Panc1 (cell line): ENCODE measurements at regions not wholly inside any gene's neighbourhood (a gene's known extent, or its start where the extent isn't known, plus 50 kb on each side); places are given as distances from the start of the nearest gene placed in this dataset.

Experiments
- ATAC-seq: fragments of 200-7000 bp; cut with Tn5 transposase; 2 replicates; pipeline ENCODE4 v1.9.1; 2020; ENCODE audit warnings: mild to moderate bottlenecking, moderate library complexity
- BruUV-seq: library from RNA; stranded (reverse); fragments of 400-500 nt; replicated peaks from 2 replicates; lab custom pipeline; 2021; lab: Mats Ljungman, UMichigan
- CTCF ChIA-PET: fragments of 300-600 bp; sonication (Branson Sonifier 250); formaldehyde crosslinking; loops from one replicate; lab custom pipeline; 2022; ENCODE audit warnings: antibody characterized with exemption; lab: Charles Lee
- POLR2A ChIA-PET: fragments of 300-600 bp; sonication (Branson Sonifier 250); formaldehyde crosslinking; loops from one replicate; lab custom pipeline; 2022; ENCODE audit warnings: antibody characterized with exemption; lab: Charles Lee
- DNase-seq: peaks from one replicate; pipeline ENCODE4 v3.0.0-alpha.2; 2010; ENCODE audit warnings: low read depth, low spot score
- H3K27ac ChIP-seq: 2 replicates; pipeline ENCODE4 v1.5.1; 2011; ENCODE audit warnings: mild to moderate bottlenecking, low read length, inconsistent platforms
- H3K27me3 ChIP-seq: fragments of 200-500 bp; sonication (Bioruptor generic); 2 replicates; pipeline ENCODE4 v1.6.0; 2014; ENCODE audit warnings: low read length, inconsistent platforms; ENCODE audit not compliant: control insufficient read depth, insufficient read depth
- H3K36me3 ChIP-seq: fragments of 200-500 bp; sonication (Bioruptor generic); 2 replicates; pipeline ENCODE4 v1.5.1; 2014; ENCODE audit warnings: inconsistent platforms, mild to moderate bottlenecking, low read length, moderate library complexity; ENCODE audit not compliant: control insufficient read depth, insufficient read depth
- H3K4me1 ChIP-seq: 2 replicates; pipeline ENCODE4 v1.5.1; 2011; ENCODE audit warnings: inconsistent platforms, mild to moderate bottlenecking, low read length, moderate library complexity; ENCODE audit not compliant: control insufficient read depth, insufficient read depth
- H3K4me3 ChIP-seq, 2 experiments: 2 replicates each; pipeline ENCODE4 v1.5.1; 2011 to 2012; ENCODE audit warnings: low read depth in 2 of 2, low read length in 2 of 2, mild to moderate bottlenecking in 2 of 2, inconsistent platforms in 1 of 2, moderate library complexity in 1 of 2
- H3K9me3 ChIP-seq: fragments of 200-500 bp; sonication (Bioruptor generic); 2 replicates; pipeline ENCODE4 v1.5.1; 2014; ENCODE audit warnings: low read depth, mild to moderate bottlenecking, inconsistent platforms, low read length, moderate library complexity; ENCODE audit not compliant: control insufficient read depth, insufficient read depth
- POLR2AphosphoS5 ChIP-seq: IDR thresholded peaks from 2 replicates; pipeline ENCODE4 v1.6.1; 2012; ENCODE audit warnings: mild to moderate bottlenecking, low read depth, low read length, moderate library complexity
- SIN3A ChIP-seq: IDR thresholded peaks from 2 replicates; pipeline ENCODE4 v1.6.1; 2012; ENCODE audit warnings: low read depth, mild to moderate bottlenecking, low read length, moderate library complexity, borderline replicate concordance; ENCODE audit not compliant: insufficient read depth
- TCF7L2 ChIP-seq: IDR thresholded peaks from 2 replicates; pipeline ENCODE4 v1.6.1; 2011; ENCODE audit warnings: mild to moderate bottlenecking, low read depth, low read length, inconsistent platforms
- in situ Hi-C: cut with HindIII; loops from 2 replicates; pipeline ENCODE4 v1.10.0; 2016; ENCODE audit warnings: low sequenced_read_pairs, low pct_unique_long_range_greater_than_20kb
- intact Hi-C: fragments of 100-400 bp; cut with micrococcal nuclease; formaldehyde crosslinking; loops from one replicate; pipeline ENCODE4 v1.10.0; 2022; ENCODE audit not compliant: unreplicated experiment
- TF ChIP-seq, protein P1 (sequence below), 2 experiments: IDR thresholded peaks; 2 replicates each; pipeline ENCODE4 v1.6.1; 2011 to 2012; ENCODE audit warnings: low read depth in 2 of 2, control low read depth in 1 of 2, low read length in 1 of 2, mild to moderate bottlenecking in 1 of 2, moderate library complexity in 1 of 2; ENCODE audit not compliant: insufficient read depth in 1 of 2
- TF ChIP-seq, protein P2 (sequence below): fragments of 450-650 bp; IDR thresholded peaks from 2 replicates; pipeline ENCODE4 v1.5.1; 2017; ENCODE audit warnings: mild to moderate bottlenecking

DNA sequence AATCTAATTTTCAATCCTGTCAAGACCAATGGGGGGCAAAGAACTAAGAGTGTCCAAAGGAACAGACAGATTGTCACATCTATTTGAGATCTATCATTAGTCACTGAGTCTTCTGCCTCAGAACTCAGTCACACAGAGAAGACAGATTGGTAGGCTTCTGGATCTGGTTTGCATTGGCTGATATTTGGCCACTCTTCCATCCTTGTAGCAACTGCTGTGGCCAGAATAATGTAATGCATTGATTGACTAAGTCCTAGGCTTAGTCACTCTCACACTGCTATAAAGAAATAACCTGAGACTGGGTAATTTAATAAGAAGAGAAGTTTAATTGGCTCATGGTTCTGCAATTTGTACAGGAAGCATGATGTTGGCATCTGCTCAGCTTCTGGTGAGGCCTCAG is 458.5 kb downstream of the ACTL7B start:
- ChIA-PET CTCF (no interaction called here), POLR2A (no interaction called here)
- intact Hi-C loops (no loop called here), in situ Hi-C loops (no loop called here)
- Histone ChIP-seq H3K36me3 (no peaks in the 10 kb centered on the region), H3K4me3 (no peak overlapping the region), H3K27ac (no peak overlapping the region), H3K9me3 (no peaks in the 10 kb centered on the region), H3K27me3 (no peaks in the 10 kb centered on the region), H3K4me1 (no peaks in the 10 kb centered on the region)
- TF ChIP-seq TCF7L2 (no peak), POLR2AphosphoS5 (no peak), SIN3A (no peak)
- TF ChIP-seq, protein P1, sequence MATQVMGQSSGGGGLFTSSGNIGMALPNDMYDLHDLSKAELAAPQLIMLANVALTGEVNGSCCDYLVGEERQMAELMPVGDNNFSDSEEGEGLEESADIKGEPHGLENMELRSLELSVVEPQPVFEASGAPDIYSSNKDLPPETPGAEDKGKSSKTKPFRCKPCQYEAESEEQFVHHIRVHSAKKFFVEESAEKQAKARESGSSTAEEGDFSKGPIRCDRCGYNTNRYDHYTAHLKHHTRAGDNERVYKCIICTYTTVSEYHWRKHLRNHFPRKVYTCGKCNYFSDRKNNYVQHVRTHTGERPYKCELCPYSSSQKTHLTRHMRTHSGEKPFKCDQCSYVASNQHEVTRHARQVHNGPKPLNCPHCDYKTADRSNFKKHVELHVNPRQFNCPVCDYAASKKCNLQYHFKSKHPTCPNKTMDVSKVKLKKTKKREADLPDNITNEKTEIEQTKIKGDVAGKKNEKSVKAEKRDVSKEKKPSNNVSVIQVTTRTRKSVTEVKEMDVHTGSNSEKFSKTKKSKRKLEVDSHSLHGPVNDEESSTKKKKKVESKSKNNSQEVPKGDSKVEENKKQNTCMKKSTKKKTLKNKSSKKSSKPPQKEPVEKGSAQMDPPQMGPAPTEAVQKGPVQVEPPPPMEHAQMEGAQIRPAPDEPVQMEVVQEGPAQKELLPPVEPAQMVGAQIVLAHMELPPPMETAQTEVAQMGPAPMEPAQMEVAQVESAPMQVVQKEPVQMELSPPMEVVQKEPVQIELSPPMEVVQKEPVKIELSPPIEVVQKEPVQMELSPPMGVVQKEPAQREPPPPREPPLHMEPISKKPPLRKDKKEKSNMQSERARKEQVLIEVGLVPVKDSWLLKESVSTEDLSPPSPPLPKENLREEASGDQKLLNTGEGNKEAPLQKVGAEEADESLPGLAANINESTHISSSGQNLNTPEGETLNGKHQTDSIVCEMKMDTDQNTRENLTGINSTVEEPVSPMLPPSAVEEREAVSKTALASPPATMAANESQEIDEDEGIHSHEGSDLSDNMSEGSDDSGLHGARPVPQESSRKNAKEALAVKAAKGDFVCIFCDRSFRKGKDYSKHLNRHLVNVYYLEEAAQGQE (IDR thresholded peaks at IDR 0.05; ENCODE audit: insufficient read depth in 1 of 2, low read depth in 2 of 2, low read length in 1 of 2) = no peak
- TF ChIP-seq, protein P2, sequence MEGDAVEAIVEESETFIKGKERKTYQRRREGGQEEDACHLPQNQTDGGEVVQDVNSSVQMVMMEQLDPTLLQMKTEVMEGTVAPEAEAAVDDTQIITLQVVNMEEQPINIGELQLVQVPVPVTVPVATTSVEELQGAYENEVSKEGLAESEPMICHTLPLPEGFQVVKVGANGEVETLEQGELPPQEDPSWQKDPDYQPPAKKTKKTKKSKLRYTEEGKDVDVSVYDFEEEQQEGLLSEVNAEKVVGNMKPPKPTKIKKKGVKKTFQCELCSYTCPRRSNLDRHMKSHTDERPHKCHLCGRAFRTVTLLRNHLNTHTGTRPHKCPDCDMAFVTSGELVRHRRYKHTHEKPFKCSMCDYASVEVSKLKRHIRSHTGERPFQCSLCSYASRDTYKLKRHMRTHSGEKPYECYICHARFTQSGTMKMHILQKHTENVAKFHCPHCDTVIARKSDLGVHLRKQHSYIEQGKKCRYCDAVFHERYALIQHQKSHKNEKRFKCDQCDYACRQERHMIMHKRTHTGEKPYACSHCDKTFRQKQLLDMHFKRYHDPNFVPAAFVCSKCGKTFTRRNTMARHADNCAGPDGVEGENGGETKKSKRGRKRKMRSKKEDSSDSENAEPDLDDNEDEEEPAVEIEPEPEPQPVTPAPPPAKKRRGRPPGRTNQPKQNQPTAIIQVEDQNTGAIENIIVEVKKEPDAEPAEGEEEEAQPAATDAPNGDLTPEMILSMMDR = no peak
- ATAC-seq (no peak), DNase-seq (no peak)
- BruUV-seq = no TSS peak

DNA sequence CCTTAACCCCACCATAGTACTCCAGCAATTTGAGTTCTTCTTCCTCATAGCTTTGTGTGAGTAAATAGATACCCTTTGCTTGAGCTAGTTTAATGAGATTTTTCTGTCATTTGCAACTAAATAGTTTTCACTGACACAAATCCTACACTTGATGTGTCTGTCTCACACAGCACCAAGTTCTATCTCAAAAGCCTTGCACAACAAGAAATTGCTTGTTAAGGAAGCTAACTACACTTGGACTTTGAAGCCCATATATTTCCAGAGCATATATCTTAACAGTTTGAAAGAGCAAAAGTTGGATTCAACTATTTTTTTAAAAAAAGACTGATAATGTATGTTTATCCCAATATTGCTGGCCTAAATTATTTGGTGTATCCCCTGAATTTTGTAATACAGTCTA is 459.2 kb downstream of the ACTL7B start:
- intact Hi-C loops = no loop called here

More for the DNA sequence above, 459.2 kb downstream of the ACTL7B start:
- no peak overlapping the region for H3K4me3 ChIP-seq
- in situ Hi-C loops = no loop called here
- no peak overlapping the region for H3K27ac ChIP-seq
- ChIA-PET POLR2A (no interaction called here), CTCF (no interaction called here)
- no peaks in the 10 kb centered on the region for H3K27me3 ChIP-seq
- H3K36me3 ChIP-seq = no peaks in the 10 kb centered on the region
- DNase-seq = no peak
- no peaks in the 10 kb centered on the region for H3K9me3 ChIP-seq
- ATAC-seq = no peak
- no peaks in the 10 kb centered on the region for H3K4me1 ChIP-seq
- no TSS peak for BruUV-seq
- TF ChIP-seq SIN3A (no peak), TCF7L2 (no peak), POLR2AphosphoS5 (no peak)
- TF ChIP-seq, protein P1 (IDR thresholded peaks at IDR 0.05; ENCODE audit: insufficient read depth in 1 of 2, low read depth in 2 of 2, low read length in 1 of 2) = no peak
- TF ChIP-seq, protein P2 = no peak
